LNCAP (cell line): ENCODE measurements at regions not wholly inside any gene's neighbourhood (a gene's known extent, or its start where the extent isn't known, plus 50 kb on each side); places are given as distances from the start of the nearest gene placed in this dataset.

Experiments
- CTCF ChIP-seq: fragments of 450-650 bp; IDR thresholded peaks from 2 replicates; pipeline ENCODE4 v1.5.1; 2017; ENCODE audit warnings: mild to moderate bottlenecking

GRCh38 chr21:14713109-14713508, 167.0 kb upstream of the SAMSN1 start:
- no peak for TF ChIP-seq CTCF

- no peak for TF ChIP-seq CTCF
Observed at GRCh38 chr21:14712121-14712715, 166.1 kb upstream of the SAMSN1 start.

- no peak for TF ChIP-seq CTCF
Observed at GRCh38 chr21:14711287-14711686, 165.2 kb upstream of the SAMSN1 start.

- TF ChIP-seq CTCF = no peak
Observed at GRCh38 chr21:14707511-14708020, 161.5 kb upstream of the SAMSN1 start.

GRCh38 chr21:14706712-14707510, 160.8 kb upstream of the SAMSN1 start:
- TF ChIP-seq CTCF = no peak

- no peak for TF ChIP-seq CTCF
Observed at GRCh38 chr21:14699433-14700407, 153.6 kb upstream of the SAMSN1 start.

- TF ChIP-seq CTCF = no peak
Observed at GRCh38 chr21:14697769-14698168, 151.7 kb upstream of the SAMSN1 start.
